ENCODE measurements at regions not wholly inside any gene's neighbourhood (a gene's known extent, or its start where the extent isn't known, plus 50 kb on each side); places are given as distances from the start of the nearest gene placed in this dataset.

DNA sequence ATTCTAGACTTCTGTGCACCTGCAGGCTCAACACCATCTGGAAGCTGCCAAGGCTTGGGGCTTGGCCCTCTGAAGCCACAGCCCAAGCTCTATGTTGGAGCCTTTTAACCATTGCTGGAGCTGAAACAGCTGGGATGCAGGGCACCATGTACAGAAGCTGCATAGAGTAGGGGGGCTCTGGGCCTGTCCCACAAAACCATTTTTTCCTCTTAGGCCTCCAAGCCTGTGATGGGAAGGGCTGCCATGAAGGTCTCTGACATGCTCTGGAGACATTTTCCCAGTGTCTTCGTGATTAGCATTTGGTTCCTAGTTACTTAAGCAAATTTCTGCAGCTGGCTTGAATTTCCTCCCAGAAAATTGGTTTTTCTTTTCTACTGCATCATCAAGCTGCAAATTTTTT is 999.3 kb upstream of the GRIA3 start:
- no peak for TF ChIP-seq POLR2A (IDR thresholded peaks at IDR 0.05; ENCODE audit: low read depth, low read length)
- TF ChIP-seq POLR2AphosphoS5 (IDR thresholded peaks at IDR 0.05; ENCODE audit: low read depth, low read length) = no peak
- no peak for TF ChIP-seq SPI1 (IDR thresholded peaks at IDR 0.05; ENCODE audit: low read depth, low read length)
- no peak for TF ChIP-seq TAF1 (IDR thresholded peaks at IDR 0.05; ENCODE audit: low read depth, low read length)
